ENCODE measurements at regions not wholly inside any gene's neighbourhood (a gene's known extent, or its start where the extent isn't known, plus 50 kb on each side); places are given as distances from the start of the nearest gene placed in this dataset.

DNA sequence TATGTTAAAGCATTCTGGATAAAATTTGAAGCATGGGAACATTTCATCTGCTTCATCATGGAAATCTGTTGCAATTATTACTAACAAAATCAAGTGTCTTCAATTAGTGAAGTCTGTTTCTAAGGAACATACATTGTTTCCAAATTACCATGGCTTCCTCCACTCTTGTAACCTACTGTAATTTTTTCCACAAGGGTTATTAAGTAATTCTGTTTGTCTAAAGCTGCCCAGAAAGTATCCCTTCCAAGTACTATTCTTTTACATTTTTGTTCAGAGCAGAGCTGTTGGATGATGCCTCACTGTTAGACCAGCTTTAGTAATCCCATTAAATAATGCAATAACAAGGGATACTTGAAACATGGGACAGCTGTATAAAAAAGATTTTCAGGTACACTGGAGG is 483.5 kb upstream of the CD180 start:
- Mint-ChIP-seq H3K4me1 (peaks cover 18% of the 10 kb centered on the region), H3K4me3 (no peak overlapping the region), H3K9me3 (peaks cover 26% of the 10 kb centered on the region), H3K27ac (no peak overlapping the region), H3K27me3 (ENCODE audit: low read depth) (no peaks in the 10 kb centered on the region), H3K36me3 (peaks cover 17% of the 10 kb centered on the region)
- ChIA-PET CTCF (no interaction called here), POLR2A (no interaction called here)
- no peak for DNase-seq (ENCODE audit: low spot score)
- no peak for ATAC-seq
- TF ChIP-seq, protein P1, sequence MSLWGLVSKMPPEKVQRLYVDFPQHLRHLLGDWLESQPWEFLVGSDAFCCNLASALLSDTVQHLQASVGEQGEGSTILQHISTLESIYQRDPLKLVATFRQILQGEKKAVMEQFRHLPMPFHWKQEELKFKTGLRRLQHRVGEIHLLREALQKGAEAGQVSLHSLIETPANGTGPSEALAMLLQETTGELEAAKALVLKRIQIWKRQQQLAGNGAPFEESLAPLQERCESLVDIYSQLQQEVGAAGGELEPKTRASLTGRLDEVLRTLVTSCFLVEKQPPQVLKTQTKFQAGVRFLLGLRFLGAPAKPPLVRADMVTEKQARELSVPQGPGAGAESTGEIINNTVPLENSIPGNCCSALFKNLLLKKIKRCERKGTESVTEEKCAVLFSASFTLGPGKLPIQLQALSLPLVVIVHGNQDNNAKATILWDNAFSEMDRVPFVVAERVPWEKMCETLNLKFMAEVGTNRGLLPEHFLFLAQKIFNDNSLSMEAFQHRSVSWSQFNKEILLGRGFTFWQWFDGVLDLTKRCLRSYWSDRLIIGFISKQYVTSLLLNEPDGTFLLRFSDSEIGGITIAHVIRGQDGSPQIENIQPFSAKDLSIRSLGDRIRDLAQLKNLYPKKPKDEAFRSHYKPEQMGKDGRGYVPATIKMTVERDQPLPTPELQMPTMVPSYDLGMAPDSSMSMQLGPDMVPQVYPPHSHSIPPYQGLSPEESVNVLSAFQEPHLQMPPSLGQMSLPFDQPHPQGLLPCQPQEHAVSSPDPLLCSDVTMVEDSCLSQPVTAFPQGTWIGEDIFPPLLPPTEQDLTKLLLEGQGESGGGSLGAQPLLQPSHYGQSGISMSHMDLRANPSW (CRISPR knock-in tag; conservative IDR thresholded peaks at IDR 0.05; ENCODE audit: low read depth): no peak
- TF ChIP-seq RELA (CRISPR knock-in tag; IDR thresholded peaks at IDR 0.05; ENCODE audit: borderline replicate concordance) (no peak), PRRX2 (CRISPR knock-in tag; IDR thresholded peaks at IDR 0.05) (no peak), GTF2I (CRISPR knock-in tag; conservative IDR thresholded peaks at IDR 0.05) (no peak)
- TF ChIP-seq, protein P2, sequence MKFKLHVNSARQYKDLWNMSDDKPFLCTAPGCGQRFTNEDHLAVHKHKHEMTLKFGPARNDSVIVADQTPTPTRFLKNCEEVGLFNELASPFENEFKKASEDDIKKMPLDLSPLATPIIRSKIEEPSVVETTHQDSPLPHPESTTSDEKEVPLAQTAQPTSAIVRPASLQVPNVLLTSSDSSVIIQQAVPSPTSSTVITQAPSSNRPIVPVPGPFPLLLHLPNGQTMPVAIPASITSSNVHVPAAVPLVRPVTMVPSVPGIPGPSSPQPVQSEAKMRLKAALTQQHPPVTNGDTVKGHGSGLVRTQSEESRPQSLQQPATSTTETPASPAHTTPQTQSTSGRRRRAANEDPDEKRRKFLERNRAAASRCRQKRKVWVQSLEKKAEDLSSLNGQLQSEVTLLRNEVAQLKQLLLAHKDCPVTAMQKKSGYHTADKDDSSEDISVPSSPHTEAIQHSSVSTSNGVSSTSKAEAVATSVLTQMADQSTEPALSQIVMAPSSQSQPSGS (CRISPR knock-in tag; IDR thresholded peaks at IDR 0.05; ENCODE audit: borderline replicate concordance, low read depth): no peak

DNA sequence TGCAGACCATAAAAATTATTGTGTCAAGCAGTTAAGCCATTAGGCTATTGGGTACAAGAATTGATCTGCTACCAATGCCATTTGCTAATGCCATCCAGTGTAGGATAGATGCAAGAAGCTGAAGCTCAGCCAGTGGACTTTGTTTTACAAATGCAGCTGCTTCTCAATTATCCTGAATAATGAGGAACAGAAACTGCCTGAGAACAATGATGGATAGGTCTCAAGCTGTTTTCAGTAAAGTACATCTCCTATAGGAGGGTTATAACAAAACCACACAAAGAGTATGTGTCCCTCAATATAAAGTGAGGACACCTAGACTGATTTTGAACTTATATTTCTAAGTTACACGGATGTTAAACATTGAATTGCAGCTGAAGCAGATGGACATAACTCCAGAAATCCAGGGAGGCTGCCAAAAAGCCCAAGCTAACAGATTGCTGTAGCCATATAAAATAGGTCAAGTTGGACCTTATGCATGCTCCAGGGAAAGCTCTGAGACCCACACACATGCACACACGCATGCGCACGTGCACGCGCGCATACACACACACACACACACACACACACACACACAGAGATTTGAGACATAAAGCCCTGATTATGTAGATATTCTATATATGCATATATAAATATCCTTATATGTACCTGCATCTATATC is 482.7 kb upstream of the CD180 start:
- ChIA-PET CTCF (no interaction called here), POLR2A (interaction anchor here (0.6 kb wide), 1 partner anchor 394 kb away, joined by 3 read pairs; no protein-coding TSS in a partner anchor)
- Mint-ChIP-seq H3K9me3 (peaks cover 19% of the 10 kb centered on the region), H3K27me3 (ENCODE audit: low read depth) (no peaks in the 10 kb centered on the region), H3K27ac (no peak overlapping the region), H3K36me3 (peaks cover 10% of the 10 kb centered on the region), H3K4me1 (peaks cover 22% of the 10 kb centered on the region), H3K4me3 (no peak overlapping the region)
- DNase-seq (ENCODE audit: low spot score) (no peak), ATAC-seq (no peak)
- TF ChIP-seq ZNF423 (CRISPR knock-in tag; IDR thresholded peaks at IDR 0.05): no peak
- no peak for TF ChIP-seq TP53 (CRISPR knock-in tag; IDR thresholded peaks at IDR 0.05)
- TF ChIP-seq, protein P3, sequence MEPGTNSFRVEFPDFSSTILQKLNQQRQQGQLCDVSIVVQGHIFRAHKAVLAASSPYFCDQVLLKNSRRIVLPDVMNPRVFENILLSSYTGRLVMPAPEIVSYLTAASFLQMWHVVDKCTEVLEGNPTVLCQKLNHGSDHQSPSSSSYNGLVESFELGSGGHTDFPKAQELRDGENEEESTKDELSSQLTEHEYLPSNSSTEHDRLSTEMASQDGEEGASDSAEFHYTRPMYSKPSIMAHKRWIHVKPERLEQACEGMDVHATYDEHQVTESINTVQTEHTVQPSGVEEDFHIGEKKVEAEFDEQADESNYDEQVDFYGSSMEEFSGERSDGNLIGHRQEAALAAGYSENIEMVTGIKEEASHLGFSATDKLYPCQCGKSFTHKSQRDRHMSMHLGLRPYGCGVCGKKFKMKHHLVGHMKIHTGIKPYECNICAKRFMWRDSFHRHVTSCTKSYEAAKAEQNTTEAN (CRISPR knock-in tag; IDR thresholded peaks at IDR 0.05): no peak
- TF ChIP-seq, protein P4, sequence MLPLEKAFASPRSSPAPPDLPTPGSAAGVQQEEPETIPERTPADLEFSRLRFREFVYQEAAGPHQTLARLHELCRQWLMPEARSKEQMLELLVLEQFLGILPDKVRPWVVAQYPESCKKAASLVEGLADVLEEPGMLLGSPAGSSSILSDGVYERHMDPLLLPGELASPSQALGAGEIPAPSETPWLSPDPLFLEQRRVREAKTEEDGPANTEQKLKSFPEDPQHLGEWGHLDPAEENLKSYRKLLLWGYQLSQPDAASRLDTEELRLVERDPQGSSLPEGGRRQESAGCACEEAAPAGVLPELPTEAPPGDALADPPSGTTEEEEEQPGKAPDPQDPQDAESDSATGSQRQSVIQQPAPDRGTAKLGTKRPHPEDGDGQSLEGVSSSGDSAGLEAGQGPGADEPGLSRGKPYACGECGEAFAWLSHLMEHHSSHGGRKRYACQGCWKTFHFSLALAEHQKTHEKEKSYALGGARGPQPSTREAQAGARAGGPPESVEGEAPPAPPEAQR (CRISPR knock-in tag; IDR thresholded peaks at IDR 0.05): no peak
- no peak for TF ChIP-seq NR3C1 (CRISPR knock-in tag; conservative IDR thresholded peaks at IDR 0.05; ENCODE audit: low read depth)
- TF ChIP-seq, protein P5, sequence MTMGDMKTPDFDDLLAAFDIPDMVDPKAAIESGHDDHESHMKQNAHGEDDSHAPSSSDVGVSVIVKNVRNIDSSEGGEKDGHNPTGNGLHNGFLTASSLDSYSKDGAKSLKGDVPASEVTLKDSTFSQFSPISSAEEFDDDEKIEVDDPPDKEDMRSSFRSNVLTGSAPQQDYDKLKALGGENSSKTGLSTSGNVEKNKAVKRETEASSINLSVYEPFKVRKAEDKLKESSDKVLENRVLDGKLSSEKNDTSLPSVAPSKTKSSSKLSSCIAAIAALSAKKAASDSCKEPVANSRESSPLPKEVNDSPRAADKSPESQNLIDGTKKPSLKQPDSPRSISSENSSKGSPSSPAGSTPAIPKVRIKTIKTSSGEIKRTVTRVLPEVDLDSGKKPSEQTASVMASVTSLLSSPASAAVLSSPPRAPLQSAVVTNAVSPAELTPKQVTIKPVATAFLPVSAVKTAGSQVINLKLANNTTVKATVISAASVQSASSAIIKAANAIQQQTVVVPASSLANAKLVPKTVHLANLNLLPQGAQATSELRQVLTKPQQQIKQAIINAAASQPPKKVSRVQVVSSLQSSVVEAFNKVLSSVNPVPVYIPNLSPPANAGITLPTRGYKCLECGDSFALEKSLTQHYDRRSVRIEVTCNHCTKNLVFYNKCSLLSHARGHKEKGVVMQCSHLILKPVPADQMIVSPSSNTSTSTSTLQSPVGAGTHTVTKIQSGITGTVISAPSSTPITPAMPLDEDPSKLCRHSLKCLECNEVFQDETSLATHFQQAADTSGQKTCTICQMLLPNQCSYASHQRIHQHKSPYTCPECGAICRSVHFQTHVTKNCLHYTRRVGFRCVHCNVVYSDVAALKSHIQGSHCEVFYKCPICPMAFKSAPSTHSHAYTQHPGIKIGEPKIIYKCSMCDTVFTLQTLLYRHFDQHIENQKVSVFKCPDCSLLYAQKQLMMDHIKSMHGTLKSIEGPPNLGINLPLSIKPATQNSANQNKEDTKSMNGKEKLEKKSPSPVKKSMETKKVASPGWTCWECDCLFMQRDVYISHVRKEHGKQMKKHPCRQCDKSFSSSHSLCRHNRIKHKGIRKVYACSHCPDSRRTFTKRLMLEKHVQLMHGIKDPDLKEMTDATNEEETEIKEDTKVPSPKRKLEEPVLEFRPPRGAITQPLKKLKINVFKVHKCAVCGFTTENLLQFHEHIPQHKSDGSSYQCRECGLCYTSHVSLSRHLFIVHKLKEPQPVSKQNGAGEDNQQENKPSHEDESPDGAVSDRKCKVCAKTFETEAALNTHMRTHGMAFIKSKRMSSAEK (CRISPR knock-in tag; IDR thresholded peaks at IDR 0.05; ENCODE audit: borderline replicate concordance): no peak
- no peak for TF ChIP-seq ESRRA (CRISPR knock-in tag; IDR thresholded peaks at IDR 0.05; ENCODE audit: borderline replicate concordance)
- no peak for TF ChIP-seq ZNF219 (CRISPR knock-in tag; IDR thresholded peaks at IDR 0.05; ENCODE audit: borderline replicate concordance)
- no peak for TF ChIP-seq ZNF121 (CRISPR knock-in tag; IDR thresholded peaks at IDR 0.05)
- TF ChIP-seq, protein P6, sequence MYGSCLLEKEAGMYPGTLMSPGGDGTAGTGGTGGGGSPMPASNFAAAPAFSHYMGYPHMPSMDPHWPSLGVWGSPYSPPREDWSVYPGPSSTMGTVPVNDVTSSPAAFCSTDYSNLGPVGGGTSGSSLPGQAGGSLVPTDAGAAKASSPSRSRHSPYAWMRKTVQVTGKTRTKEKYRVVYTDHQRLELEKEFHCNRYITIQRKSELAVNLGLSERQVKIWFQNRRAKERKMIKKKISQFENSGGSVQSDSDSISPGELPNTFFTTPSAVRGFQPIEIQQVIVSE (CRISPR knock-in tag; IDR thresholded peaks at IDR 0.05; ENCODE audit: borderline replicate concordance): no peak
- no peak for TF ChIP-seq NFATC4 (CRISPR knock-in tag; IDR thresholded peaks at IDR 0.05)
- TF ChIP-seq, protein P7, sequence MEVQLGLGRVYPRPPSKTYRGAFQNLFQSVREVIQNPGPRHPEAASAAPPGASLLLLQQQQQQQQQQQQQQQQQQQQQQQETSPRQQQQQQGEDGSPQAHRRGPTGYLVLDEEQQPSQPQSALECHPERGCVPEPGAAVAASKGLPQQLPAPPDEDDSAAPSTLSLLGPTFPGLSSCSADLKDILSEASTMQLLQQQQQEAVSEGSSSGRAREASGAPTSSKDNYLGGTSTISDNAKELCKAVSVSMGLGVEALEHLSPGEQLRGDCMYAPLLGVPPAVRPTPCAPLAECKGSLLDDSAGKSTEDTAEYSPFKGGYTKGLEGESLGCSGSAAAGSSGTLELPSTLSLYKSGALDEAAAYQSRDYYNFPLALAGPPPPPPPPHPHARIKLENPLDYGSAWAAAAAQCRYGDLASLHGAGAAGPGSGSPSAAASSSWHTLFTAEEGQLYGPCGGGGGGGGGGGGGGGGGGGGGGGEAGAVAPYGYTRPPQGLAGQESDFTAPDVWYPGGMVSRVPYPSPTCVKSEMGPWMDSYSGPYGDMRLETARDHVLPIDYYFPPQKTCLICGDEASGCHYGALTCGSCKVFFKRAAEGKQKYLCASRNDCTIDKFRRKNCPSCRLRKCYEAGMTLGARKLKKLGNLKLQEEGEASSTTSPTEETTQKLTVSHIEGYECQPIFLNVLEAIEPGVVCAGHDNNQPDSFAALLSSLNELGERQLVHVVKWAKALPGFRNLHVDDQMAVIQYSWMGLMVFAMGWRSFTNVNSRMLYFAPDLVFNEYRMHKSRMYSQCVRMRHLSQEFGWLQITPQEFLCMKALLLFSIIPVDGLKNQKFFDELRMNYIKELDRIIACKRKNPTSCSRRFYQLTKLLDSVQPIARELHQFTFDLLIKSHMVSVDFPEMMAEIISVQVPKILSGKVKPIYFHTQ (CRISPR knock-in tag; IDR thresholded peaks at IDR 0.05): no peak
- no peak for TF ChIP-seq TEAD1 (CRISPR knock-in tag; IDR thresholded peaks at IDR 0.05)

All from WTC11 (cell line).